Transverse colon (tissue), 3 donors: ENCODE measurements at regions not wholly inside any gene's neighbourhood (a gene's known extent, or its start where the extent isn't known, plus 50 kb on each side); places are given as distances from the start of the nearest gene placed in this dataset.

ENCODE experiments used
- CTCF ChIP-seq, 5 experiments: fragments of 200-600 bp in 3 of 5; fragments of 450-650 bp in 2 of 5; sonication (generic) in 3 of 5; IDR thresholded peaks; 1 replicate in 2 of 5; 2 replicates in 3 of 5; pipeline ENCODE4 v1.5.1; 2016 to 2017; ENCODE audit warnings: antibody characterized with exemption in 5 of 5, inconsistent platforms in 3 of 5, mild to moderate bottlenecking in 2 of 5, moderate library complexity in 1 of 5
- EP300 ChIP-seq: sonication (generic); formaldehyde crosslinking; IDR thresholded peaks from one replicate; pipeline ENCODE4 v1.6.1; 2017; ENCODE audit warnings: antibody characterized with exemption, low read depth
- POLR2A ChIP-seq: fragments of 450-650 bp; IDR thresholded peaks from one replicate; pipeline ENCODE4 v1.6.1; 2016; ENCODE audit warnings: antibody characterized with exemption, mild to moderate bottlenecking, moderate library complexity

- TF ChIP-seq CTCF (IDR thresholded peaks at IDR 0.05): no peak
- no peak for TF ChIP-seq POLR2A
- TF ChIP-seq EP300: no peak
Measured at GRCh38 chrX:97844943-97845342, 961.2 kb downstream of the RPA4 start.
